ENCODE measurements at regions not wholly inside any gene's neighbourhood (a gene's known extent, or its start where the extent isn't known, plus 50 kb on each side); places are given as distances from the start of the nearest gene placed in this dataset.
"Not testable (repeated sequence)": the region's sequence is repeated elsewhere in the genome, so short reads cannot be mapped to it uniquely, and the experiment has no call there.

DNA sequence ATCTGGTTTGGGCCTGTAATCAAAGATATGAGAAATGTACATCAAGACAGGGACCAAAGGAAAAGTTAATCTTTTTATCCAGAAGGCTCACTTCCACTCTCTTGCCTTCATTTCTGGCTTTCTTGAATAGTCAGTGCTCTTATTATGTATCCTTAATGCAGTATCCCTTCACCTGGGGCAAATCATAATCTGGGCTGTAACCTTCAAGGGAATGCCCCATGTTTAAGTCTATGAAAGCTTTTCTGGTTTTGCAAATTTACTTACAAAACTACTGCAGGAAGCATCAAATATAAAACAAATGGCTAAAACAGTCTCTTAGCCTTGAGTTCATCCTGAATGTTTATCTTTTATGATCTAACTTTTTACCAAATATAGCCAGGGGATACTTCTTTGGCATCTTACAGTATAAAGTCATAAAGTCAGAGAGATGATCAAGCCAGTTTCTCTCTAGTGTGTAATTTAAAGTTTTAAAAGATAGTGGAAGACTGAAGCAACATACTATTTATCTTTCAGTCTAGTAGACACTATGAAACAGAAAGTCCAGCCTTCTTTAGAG lies 1214.8 kb downstream of the STIM2 start:
- DNase-seq (ENCODE audit: low read depth in 2 of 2), result no peak

DNA sequence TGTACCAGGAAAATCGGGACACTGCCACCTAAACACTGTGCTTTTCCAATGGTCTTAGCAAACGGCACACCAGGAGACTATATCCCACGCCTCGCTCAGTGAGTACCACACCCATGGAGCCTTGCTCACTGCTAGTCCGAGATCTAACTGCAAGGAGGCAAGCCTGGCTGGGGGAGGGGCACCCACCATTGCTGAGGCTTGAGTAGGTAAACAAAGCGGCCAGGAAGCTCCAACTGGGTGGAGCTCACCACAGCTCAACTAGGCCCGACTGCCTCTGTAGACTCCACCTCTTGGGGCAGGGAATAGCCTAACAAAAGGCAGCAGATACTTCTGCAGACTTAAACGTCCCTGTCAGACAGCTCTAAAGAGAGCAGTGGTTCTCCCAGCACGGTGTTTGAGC lies 1216.6 kb downstream of the STIM2 start:
- DNase-seq (ENCODE audit: low read depth in 2 of 2), result not testable (repeated sequence)

DNA sequence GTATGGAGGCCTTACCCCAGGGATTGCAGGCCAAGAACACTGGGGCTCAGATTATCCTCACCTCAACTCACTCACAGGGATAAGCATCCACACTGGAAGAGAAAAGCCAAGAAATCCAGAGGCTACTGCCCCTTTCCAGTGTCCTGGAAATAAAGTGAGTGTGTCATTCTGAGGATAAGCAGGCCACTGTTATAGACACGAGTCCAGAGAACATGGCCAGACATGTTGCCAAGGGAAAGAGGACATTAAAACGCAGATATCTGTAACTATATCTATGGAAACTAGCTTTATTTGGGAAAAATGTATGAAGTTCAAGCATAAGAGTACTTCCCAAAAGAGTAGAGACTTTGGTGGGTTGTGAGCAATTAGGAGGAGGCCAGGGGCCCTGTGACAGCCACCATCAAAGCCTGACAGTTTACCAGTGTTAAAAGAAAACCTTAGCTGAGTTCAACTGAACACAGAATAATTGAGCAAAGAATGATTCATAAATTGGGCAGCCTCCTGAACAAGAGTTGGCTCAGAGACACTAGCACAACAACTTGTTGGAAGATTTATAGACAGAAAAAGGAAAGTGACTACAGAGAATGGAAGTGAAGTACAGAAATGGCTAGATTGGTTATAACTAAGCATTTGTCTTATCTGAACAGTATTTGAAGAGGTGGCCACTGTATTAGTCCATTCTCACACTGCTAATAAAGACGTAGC lies 1222.2 kb downstream of the STIM2 start:
- no peak for DNase-seq (ENCODE audit: low read depth in 2 of 2)

DNA sequence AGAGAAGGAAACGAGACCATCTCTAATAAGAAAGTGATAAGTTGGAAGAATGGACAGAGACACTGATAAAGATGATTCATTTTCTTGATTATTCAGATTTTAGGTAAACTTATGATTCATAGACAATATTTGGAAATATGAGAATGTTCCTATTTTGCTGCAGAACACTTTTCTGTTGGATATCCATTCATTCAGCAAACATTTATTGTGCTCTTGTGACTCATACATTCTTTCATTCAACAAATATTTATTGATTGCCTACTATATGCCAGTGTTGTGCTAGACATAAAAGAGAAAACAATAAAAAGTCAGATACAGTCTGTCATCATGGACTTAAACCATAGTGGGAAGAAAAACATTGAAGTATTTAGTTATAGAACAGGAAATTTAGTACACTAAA lies 1232.0 kb downstream of the STIM2 start:
- no peak for DNase-seq (ENCODE audit: low read depth in 2 of 2)

DNA sequence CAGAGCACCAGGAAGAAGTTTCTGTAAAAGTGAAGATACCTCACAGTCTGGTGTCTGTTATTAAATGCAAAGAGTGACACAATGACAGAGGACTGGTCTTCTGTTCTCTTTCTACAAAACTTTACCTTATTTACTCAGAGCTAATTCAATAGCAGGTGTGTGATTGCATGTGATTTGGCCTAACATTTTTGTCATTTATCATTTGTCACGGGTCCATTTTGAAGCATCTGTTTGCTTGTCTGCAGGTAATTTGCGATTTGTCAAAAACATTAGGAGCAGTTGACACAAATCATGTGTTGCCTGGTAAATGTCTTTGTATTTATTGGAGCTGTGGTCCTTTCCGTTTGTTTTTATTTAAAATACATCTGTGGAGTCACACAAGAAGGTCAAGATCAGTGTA lies 1232.4 kb downstream of the STIM2 start:
- no peak for DNase-seq (ENCODE audit: low read depth in 2 of 2)

DNA sequence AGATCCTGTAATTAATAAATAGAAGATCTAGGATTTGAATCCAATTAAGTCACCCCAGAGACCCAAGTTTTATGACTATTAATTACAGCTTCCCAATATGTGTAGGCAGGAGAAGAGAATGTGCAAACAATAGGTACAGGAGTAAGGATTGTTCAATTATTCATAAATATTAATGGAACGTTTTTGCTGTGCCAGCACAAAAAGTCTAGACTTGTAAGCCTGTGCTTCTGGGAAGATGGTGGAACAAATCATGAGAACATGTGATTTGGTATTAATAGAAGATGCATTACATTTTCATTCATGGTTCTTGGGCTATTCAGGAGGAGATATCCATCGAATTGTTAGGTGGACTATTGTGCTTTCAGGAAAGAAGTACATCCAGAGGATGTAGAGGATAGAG lies 1240.9 kb downstream of the STIM2 start:
- no peak for DNase-seq (ENCODE audit: low read depth in 2 of 2)

DNA sequence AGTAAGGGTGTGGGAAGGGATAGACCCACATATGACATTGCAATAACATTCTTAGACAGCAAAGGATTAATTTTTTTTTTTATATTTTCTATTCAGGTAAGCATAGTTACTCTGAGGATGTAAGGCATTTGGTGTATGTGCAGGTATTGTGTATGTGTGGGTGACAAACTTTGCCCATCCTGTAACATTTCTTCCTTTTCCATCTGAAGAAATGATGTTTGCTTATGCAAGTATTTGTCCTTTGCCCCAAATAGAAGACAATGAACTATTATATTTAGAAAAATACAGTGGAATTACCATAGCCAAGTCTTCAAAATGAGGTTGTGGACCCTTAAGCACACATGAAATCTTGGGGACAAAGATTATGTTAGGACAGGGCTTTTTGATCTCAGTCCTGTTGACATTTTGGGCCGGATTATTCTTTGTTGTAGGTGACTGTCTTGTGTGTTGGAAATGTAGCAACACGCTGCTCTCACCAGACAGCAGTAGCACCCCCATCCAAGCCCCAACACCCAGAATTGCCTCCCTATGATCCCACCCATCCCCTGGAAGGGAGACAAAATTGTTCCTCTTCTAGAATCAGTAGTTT lies 1244.7 kb downstream of the STIM2 start:
- DNase-seq (ENCODE audit: low read depth in 2 of 2), result no peak

DNA sequence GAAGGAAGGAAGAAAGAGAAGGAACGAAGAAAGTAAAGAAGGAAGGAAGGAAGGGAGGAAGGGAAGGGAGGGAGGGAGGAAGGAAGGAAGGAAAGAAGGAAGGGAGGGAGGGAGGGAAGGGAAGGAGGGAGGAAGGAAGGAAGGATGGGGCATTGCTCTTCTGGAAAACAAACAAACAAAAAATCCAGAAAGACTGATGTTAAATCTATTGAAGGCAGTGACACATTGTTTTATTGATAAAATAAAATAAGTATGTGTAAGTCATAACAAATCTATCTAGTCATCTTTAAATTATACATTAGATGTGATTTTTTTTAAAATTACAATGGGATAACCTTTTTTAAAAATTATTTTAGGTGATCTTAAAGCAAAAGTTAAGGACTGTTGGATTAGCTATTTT lies 1245.5 kb downstream of the STIM2 start:
- no peak for DNase-seq (ENCODE audit: low read depth in 2 of 2)

DNA sequence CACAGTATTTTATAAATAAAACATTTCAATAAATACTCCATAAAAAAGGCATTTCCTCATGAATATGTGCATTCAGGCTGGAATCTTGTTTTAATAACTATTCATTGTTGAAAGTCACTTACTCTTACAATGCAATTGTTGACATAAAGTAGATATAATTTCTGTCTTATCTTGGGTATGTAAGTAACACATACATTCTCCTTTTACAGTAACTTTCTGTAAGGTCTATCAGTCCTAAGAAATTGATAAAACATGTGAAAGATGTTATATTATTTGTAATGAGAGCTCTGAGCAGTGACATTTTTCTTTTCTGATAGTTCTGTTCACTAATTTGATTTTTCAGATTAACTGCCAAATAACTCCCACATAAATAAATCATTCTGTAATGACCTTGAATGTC lies 1249.2 kb downstream of the STIM2 start:
- no peak for DNase-seq (ENCODE audit: low read depth in 2 of 2)

DNA sequence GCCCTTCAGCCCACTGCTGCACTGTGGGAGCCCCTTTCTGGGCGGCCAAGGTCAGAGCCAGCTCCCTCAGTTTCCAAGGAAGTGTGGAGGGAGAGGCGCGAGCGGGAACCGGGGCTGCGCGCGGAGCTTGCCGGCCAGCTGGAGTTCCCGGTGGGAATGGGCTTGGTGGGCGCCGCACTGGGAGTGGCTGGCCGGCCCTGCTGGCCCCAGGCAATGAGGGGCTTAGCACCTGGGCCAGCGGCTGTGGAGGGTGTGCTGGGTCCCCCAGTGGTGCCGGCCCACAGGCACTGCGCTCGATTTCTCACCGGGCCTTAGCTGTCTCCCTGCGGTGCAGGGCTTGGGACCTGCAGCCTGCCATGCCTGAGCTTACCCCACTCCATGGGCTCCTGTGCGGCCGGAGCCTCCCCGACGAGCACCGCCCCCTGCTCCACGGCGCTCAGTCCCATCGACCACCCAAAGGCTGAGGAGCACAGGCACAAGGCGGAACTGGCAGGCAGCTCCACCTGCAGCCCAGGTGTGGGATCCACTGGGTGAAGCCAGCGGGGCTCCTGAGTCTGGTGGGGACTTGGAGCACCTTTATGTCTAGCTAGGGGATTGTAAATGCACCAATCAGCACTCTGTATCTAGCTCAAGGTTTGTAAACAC lies 1252.2 kb downstream of the STIM2 start:
- DNase-seq (ENCODE audit: low read depth in 2 of 2), result not testable (repeated sequence)

DNA sequence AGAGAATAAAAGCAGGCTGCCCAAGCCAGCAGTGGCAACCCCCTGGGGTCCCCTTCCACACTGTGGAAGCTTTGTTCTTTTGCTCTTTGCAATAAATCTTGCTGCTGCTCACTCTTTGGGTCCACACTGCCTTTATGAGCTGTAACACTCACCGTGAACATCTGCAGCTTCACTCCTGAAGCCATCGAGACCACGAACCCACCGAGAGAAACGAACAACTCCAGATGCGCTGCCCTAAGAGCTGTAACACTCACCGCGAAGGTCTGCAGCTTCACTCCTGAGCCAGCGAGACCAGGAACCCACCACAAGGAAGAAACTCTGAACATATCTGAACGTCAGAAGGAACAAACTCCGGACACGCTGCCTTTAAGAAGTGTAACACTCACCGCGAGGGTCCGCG lies 1252.9 kb downstream of the STIM2 start:
- DNase-seq (ENCODE audit: low read depth in 2 of 2), result not testable (repeated sequence)

DNA sequence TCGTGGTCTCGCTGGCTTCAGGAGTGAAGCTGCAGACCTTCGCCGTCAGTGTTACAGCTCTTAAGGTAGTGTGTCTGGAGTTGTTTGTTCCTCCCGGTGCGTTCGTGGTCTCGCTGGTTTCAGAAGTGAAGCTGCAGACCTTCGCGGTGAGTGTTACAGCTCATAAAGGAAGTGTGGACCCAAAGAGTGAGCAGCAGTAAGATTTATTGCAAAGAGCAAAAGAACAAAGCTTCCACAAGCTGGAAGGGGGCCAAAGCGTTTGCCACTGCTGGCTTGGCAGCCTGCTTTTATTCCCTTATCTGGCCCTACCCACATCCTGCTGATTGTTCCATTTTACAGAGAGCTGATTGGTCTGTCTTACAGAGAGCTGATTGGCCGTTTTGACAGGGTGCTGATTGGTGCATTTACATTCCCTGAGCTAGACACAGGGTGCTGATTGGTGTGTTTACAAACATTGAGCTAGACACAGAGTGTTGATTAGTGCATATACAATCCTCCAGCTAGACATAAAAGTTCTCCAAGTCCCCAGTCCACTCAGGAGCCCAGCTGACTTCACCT lies 1256.0 kb downstream of the STIM2 start:
- DNase-seq (ENCODE audit: low read depth in 2 of 2), result not testable (repeated sequence)

DNA sequence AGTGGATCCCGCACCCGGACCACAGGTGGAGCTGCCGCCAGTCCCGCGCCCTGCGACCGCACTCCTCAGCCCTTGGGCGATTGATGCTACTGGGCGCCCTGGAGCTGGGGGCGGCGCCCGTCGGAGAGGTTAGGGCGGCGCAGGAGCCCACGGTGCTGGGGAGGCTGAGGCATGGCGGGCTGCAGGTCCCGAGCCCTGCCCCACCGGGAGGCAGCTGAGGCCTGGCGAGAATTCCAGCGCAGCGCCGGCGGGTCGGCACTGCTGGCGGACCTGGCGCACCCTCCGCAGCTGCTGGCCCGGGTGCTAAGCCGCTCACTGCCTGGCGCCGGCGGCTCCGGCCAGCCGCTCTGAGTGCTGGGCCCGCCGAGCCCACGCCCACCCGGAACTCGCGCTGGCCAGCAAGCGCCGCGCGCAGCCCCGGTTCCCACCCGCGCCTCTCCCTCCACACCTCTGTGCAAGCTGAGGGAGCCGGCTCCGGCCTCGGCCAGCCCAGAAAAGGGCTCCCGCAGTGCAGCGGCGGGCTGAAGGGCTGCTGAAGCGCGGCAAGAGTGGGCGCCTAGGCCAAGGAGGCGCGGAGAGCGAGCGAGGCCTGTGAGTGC lies 1256.5 kb downstream of the STIM2 start:
- no peak for DNase-seq (ENCODE audit: low read depth in 2 of 2)

DNA sequence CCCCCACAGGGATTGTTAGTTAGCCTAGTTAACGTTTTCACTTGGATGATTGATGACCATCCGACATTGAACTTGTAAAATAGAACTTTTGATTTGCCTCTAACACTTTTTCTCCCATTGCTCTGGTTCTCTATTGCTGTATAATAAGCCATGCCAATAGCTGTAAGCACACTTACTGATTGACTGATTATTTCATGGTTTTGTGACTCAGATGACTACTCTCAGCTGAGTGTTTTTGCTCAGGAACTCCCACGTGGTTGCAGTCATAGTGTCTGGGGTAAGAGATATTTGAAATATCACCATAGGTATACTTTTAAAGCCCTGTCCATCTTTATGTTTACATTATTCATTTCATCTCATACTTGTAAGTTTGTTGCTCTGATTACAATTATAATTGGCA lies 1285.5 kb downstream of the STIM2 start:
- no peak for DNase-seq (ENCODE audit: low read depth in 2 of 2)

DNA sequence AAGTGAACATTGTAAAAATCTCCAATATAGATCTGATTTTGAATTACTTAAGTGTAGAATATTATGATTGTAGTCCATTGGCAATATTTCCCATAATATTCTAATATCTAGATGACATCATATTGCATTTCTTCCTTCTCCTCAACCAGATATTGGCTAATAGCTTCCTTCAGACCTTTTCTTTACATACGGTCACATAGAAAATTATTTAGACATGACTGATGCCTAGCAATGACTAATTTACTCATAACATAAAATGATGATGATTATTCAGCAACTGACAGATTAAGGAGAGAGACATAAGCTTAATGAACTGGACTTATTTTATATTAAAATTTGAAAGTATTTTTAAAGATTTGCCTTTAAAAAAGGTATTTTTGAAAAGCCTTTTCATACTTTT lies 1287.6 kb downstream of the STIM2 start:
- DNase-seq (ENCODE audit: low read depth in 2 of 2), result no peak

DNA sequence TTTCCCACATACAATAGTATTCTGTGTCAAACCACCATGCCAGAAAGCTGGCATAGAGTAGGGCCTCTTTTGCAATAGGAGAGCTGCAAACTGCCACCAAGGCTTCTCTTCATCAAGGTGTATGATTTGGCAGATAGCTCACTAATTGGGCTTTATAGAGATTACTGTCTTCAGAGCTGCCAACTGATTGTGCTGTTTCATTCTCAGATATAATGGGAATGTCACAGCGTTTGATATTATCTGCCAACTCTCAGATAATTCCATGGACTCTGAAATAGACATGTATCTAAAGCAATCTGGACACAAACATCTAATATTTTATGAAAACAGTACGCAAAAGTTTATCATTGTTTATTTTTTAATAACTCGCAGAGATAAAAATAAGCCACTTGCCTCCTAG lies 1289.1 kb downstream of the STIM2 start:
- DNase-seq (ENCODE audit: low read depth in 2 of 2), result no peak

DNA sequence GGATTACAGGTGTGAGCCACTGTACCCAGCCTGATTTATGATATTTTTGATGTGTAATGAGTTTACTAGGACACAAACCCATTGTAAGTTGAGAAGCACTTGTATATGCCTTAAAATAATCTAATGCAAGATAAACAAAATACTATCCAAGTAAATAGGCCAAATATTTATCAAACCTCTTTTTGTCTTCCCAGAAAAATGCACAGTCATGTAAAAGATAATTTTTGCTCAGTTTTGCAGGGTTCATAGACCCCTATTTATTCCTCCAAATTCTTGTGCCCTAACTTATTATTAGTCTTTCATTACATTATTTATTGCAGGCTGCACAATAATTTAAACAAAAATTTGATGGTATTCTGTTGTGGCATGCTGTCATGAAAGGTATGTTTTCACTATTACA lies 1290.7 kb downstream of the STIM2 start:
- DNase-seq (ENCODE audit: low read depth in 2 of 2), result no peak

DNA sequence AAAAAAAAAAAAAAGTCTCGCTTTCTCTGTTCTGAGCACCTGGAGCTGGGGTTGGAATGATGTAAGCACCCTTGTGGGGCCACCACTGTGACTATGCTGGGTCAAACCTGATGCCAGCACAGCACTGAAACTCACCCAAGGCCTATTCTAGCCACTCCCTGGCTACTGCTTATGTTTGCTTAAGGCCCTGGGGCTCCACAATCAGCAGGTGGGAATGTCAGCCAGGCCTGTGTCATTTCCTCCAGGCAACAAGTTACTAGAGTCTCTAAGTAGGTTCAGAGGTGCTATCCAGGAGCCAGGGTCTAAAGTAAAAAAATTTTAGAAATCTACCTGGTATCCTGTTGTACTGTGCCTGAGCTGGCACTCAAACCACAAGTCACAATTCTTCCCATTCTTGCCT lies 1306.8 kb downstream of the STIM2 start:
- no peak for DNase-seq (ENCODE audit: low read depth in 2 of 2)

DNA sequence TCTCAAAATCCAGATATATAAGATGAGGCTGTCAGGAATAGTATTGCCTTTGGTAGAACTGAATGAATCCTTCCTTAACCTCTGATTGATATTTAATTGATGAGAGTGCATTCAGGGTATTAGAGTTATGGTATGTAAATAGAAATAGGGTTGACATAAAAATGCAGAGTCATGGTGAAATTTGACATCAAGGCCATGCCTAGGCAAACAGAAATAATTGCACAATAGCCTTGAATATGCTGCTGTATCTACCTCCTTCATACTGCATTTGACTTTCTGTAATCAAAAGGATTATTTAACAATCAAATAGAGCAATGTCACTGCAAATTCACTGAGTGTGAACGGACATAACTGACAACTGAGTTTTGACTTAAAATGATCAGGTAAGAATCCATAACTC lies 1316.3 kb downstream of the STIM2 start:
- no peak for DNase-seq (ENCODE audit: low read depth in 2 of 2)

DNA sequence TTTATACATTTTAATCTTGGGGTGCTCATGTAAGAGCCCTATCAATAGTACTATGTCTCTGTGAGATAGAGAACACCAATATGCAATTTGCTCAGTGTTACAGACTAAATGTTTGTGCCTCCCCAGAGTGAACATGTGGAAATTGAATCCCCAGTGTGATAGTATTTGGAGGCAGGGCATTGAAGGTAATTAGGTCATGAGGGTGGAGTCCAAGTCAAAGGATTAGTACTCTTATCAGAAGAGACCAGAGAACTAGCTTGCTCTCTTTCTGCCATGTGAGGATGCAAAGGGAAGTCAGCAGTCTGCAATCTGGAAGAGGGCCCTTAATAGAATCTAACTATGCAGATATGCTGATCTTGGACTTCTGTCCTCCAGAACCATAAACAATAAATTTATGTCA lies 1317.0 kb downstream of the STIM2 start:
- no peak for DNase-seq (ENCODE audit: low read depth in 2 of 2)

DNA sequence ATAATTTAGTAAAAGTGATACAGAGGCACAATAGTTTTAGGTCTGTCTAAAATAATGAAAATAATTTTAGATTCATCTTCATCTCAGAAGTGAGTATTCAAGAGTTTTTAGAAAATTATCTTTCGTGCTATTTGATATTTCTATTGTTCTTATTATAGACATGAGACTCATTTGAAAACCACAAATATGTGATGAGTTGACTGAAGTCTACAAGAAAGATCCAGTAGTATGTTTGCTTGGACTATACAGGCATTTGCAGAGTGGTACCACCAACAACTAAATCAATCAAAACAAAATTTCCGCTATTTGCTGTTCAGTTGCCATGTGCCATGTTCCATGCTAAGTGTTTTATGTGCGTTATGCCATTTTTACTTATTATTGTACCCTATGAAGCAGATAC lies 1318.5 kb downstream of the STIM2 start:
- no peak for DNase-seq (ENCODE audit: low read depth in 2 of 2)

DNA sequence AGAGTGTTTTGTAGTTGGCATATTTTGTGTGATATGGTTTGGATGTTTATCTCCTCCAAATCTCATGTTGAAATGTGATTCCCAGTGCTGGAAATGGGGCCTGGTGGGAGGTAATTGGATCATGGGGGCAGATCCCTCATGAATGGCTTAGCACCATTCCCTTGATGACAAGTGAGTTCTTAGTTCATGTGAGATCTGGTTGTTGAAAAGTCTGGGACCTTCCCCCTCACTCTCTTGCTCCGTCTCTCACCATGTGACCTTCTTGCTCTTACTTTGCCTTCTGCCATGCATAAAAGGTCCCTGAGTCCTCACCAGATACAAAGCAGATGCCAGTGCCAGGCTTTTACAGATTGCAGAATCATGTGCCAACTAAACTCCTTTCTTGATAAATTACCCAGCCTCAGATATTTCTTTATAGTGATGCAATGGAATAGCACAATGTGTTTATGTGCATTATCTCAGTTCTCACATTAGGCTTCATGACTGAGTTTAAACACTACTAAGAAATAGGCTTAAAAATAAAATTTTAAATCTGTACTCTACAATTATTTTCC lies 1348.8 kb downstream of the STIM2 start:
- no peak for DNase-seq (ENCODE audit: low read depth in 2 of 2)
